ENCODE measurements at regions not wholly inside any gene's neighbourhood (a gene's known extent, or its start where the extent isn't known, plus 50 kb on each side); places are given as distances from the start of the nearest gene placed in this dataset.

DNA sequence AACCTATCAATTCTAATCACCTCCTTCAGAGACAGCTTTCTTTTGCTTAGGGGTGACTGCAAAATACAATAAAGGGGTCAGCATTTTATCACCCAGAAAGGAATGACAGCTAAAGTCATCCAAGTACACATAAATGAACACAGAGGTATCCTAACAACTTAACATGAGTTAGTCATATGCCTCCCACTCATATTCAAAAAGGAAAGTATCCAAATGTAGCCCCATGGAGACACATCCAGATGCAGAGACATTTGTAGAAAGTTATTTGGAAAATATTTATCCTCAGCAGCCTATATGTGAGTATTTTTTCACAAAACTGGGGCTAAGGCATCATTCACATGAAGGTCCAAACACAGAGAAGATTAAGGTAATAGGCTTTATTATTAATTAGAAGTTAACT lies 1579.7 kb upstream of the SLC39A10 start:
- Histone ChIP-seq H4K91ac (replicated peaks; ENCODE audit: insufficient read length, low read length) (no peak overlapping the region), H3K14ac (ENCODE audit: insufficient read length) (no peak overlapping the region), H4K5ac (ENCODE audit: insufficient read length, low read depth, low read length) (no peak overlapping the region), H2BK12ac (ENCODE audit: low read depth, low read length) (no peak overlapping the region), H3K79me2 (ENCODE audit: control insufficient read depth in 1 of 2, insufficient read depth in 2 of 2, low read length in 2 of 2) (no peaks in the 10 kb centered on the region), H3K23ac (ENCODE audit: insufficient read length) (no peak overlapping the region), H4K8ac (ENCODE audit: extremely low read depth, insufficient read depth, low read length) (no peak overlapping the region), H2BK20ac (ENCODE audit: low read length) (no peak overlapping the region), H2BK120ac (replicated peaks; ENCODE audit: low read depth, low read length) (no peak overlapping the region), H3K27ac (ENCODE audit: low read depth, low read length) (no peak overlapping the region), H3K23me2 (ENCODE audit: low read depth, low read length) (no peaks in the 10 kb centered on the region), H3K27me3 (replicated peaks in 1 of 4; ENCODE audit: control insufficient read depth in 3 of 4, extremely low read depth in 1 of 4, insufficient read depth in 3 of 4, low read length in 3 of 4) (no peaks in the 10 kb centered on the region), H3K4ac (replicated peaks; ENCODE audit: insufficient read length, low read depth, low read length) (no peak overlapping the region), H4K20me1 (replicated peaks in 1 of 2; ENCODE audit: control insufficient read depth in 1 of 2, insufficient read depth in 2 of 2, low read length in 2 of 2) (no peaks in the 10 kb centered on the region), H3K36me3 (ENCODE audit: control insufficient read depth in 2 of 4, insufficient read depth in 4 of 4, low read length in 3 of 4) (no peaks in the 10 kb centered on the region), H3K18ac (ENCODE audit: extremely low read depth, low read length) (no peak overlapping the region), H3K79me1 (ENCODE audit: low read depth, low read length) (no peaks in the 10 kb centered on the region), H3K9ac (replicated peaks in 1 of 4; ENCODE audit: extremely low read depth in 1 of 4, low read depth in 3 of 4, low read length in 3 of 4) (no peak overlapping the region), H2AFZ (ENCODE audit: low read length) (no peak overlapping the region), H3K4me3 (ENCODE audit: extremely low read depth in 1 of 4, insufficient read depth in 2 of 4, low read depth in 3 of 4, low read length in 4 of 4) (no peak overlapping the region), H3K56ac (replicated peaks; ENCODE audit: insufficient read length, low read depth, low read length) (no peak overlapping the region), H2BK5ac (ENCODE audit: low read depth, low read length) (no peak overlapping the region), H2AK5ac (ENCODE audit: low read depth, low read length) (no peak overlapping the region), H3K4me1 (replicated peaks in 1 of 4; ENCODE audit: control insufficient read depth in 3 of 4, insufficient read depth in 4 of 4, low read length in 3 of 4) (no peaks in the 10 kb centered on the region), H2BK15ac (ENCODE audit: low read length) (no peak overlapping the region), H3K9me3 (ENCODE audit: insufficient read depth in 2 of 2, low read depth in 1 of 2, low read length in 1 of 2) (no peaks in the 10 kb centered on the region), H3K4me2 (ENCODE audit: insufficient read depth in 1 of 2, low read depth in 2 of 2, low read length in 2 of 2) (no peak overlapping the region)
- DNase-seq (ENCODE audit: low read depth in 1 of 2, low spot score in 2 of 2) (no peak), FAIRE-seq (no peak)
- TF ChIP-seq BCL11A (IDR thresholded peaks at IDR 0.05; ENCODE audit: low read depth in 2 of 2, low read length in 2 of 2) (no peak), CHD1 (IDR thresholded peaks at IDR 0.05; ENCODE audit: low read depth, low read length) (no peak), RFX5 (IDR thresholded peaks at IDR 0.05; ENCODE audit: borderline replicate concordance, low read depth, low read length) (no peak), POLR2AphosphoS5 (IDR thresholded peaks at IDR 0.05; ENCODE audit: low read depth, low read length) (no peak), POU5F1 (IDR thresholded peaks at IDR 0.05; ENCODE audit: low read depth, low read length) (no peak), NRF1 (IDR thresholded peaks at IDR 0.05; ENCODE audit: low read depth, low read length) (no peak), CBX8 (IDR thresholded peaks at IDR 0.05; ENCODE audit: borderline replicate concordance, low read depth, low read length) (no peak), FOSL1 (IDR thresholded peaks at IDR 0.05; ENCODE audit: insufficient read depth, low read depth, low read length) (no peak)
- TF ChIP-seq, protein P1, sequence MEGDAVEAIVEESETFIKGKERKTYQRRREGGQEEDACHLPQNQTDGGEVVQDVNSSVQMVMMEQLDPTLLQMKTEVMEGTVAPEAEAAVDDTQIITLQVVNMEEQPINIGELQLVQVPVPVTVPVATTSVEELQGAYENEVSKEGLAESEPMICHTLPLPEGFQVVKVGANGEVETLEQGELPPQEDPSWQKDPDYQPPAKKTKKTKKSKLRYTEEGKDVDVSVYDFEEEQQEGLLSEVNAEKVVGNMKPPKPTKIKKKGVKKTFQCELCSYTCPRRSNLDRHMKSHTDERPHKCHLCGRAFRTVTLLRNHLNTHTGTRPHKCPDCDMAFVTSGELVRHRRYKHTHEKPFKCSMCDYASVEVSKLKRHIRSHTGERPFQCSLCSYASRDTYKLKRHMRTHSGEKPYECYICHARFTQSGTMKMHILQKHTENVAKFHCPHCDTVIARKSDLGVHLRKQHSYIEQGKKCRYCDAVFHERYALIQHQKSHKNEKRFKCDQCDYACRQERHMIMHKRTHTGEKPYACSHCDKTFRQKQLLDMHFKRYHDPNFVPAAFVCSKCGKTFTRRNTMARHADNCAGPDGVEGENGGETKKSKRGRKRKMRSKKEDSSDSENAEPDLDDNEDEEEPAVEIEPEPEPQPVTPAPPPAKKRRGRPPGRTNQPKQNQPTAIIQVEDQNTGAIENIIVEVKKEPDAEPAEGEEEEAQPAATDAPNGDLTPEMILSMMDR (IDR thresholded peaks at IDR 0.05; ENCODE audit: control extremely low read depth in 1 of 3, insufficient read depth in 1 of 3, low read depth in 1 of 3, low read length in 3 of 3) = no peak
- CTCF ChIA-PET (ENCODE audit: partially characterized antibody) = no interaction called here
- POLR2A ChIA-PET (ENCODE audit: partially characterized antibody) = no interaction called here
